Heart right ventricle (tissue), 16 donors: ENCODE measurements at regions not wholly inside any gene's neighbourhood (a gene's known extent, or its start where the extent isn't known, plus 50 kb on each side); places are given as distances from the start of the nearest gene placed in this dataset.

ENCODE experiments used
- ATAC-seq, 8 donors: fragments of 200-7000 bp; cut with Tn5 transposase; one replicate each; pipeline ENCODE4 v1.9.1; 2020; ENCODE audit warnings: mild to moderate bottlenecking in 8 of 8, moderate library complexity in 8 of 8, moderate number of reproducible peaks in 1 of 8
- DNase-seq, 2 donors: peaks; one replicate each; pipeline ENCODE4 v3.0.0-alpha.2; 2020
- H3K27ac ChIP-seq, 10 donors: fragments of 200-600 bp; sonication (generic) in 2 of 10; one replicate each; pipeline versions ENCODE4 v1.5.0 to v1.8.0; 2020 to 2022; ENCODE audit warnings: mild to moderate bottlenecking in 3 of 10
- H3K27me3 ChIP-seq, 7 donors: fragments of 200-600 bp; one replicate each; pipeline ENCODE4 v1.8.0; 2021 to 2022; ENCODE audit warnings: mild to moderate bottlenecking in 2 of 7
- H3K36me3 ChIP-seq, 9 donors: fragments of 200-600 bp; sonication (generic) in 1 of 9; one replicate each; pipeline versions ENCODE4 v1.5.0 to v1.8.0; 2020 to 2022; ENCODE audit warnings: mild to moderate bottlenecking in 2 of 9
- H3K4me1 ChIP-seq, 9 donors: fragments of 200-600 bp; sonication (generic) in 1 of 9; one replicate each; pipeline versions ENCODE4 v1.5.0 to v1.8.0; 2020 to 2022; ENCODE audit warnings: mild to moderate bottlenecking in 4 of 9
- H3K4me3 ChIP-seq, 10 donors: fragments of 200-600 bp; sonication (generic) in 2 of 10; one replicate each; pipeline versions ENCODE4 v1.5.0 to v1.8.0; 2020 to 2022; ENCODE audit warnings: mild to moderate bottlenecking in 7 of 10, moderate library complexity in 2 of 10
- H3K9me3 ChIP-seq, 11 donors: fragments of 200-600 bp in 10 of 11; sonication (generic) in 2 of 11; one replicate each; pipeline versions ENCODE4 v1.5.0 to v1.8.0; 2013 to 2022; ENCODE audit warnings: mild to moderate bottlenecking in 2 of 11, control low read depth in 1 of 11, moderate library complexity in 1 of 11
- CTCF ChIP-seq, 9 donors: fragments of 200-600 bp; sonication (generic) in 2 of 9; IDR thresholded peaks; one replicate each; pipeline versions ENCODE4 v1.5.0 to v1.8.0; 2021 to 2022; ENCODE audit warnings: antibody characterized with exemption in 9 of 9, mild to moderate bottlenecking in 5 of 9, moderate library complexity in 1 of 9
- WGBS, 2 donors: extraction: QIAGEN DNeasy Blood & Tissue Kit; methylation state at CpG; one replicate each; pipeline ENCODE4 v1.1.7; 2013; ENCODE audit warnings: inconsistent platforms in 1 of 2; 5-methylcytosine and 5-hydroxymethylcytosine counted together
- intact Hi-C, 10 donors: fragments of 100-400 bp; cut with DNase I; formaldehyde crosslinking; loops; one replicate each; pipeline versions ENCODE4 v1.11.1 to v1.14.2; 2022
- donor health status: Arrhythmogenic right ventricular cardiomyopathy.
- donor health status: ischemic (EF 13 %, LVEDD 7.1; RV severe dilation, severe dysfunction).
- donor health status: healthy with polysubstance abuse.
- donor health status: DM: no; HTN: yes; CAD: no.
- donor health status: DM: no; HTN: no; CAD: no.
- donor health status: ischemic (EF 25% LVEDD 6.9; RV normal size, moderate dysfunction).
- donor health status: ischemic (EF 25% LVEDD 5.7; RV mildly dilated, moderate dysfunction).
- donor health status: healthy.
- donor health status: DM: yes; HTN: yes; CAD: no.
- donor health status: Ischemic cardiomyopathy.
- donor health status: ischemic (EF 35%, LVEDD 5.7; RV mildly dilated, moderate dysfunction).
- donor health status: nonischemic (EF 11% LVEDD 7.7; RV severe dilation, severe dysfunction).
- donor health status: DM: yes; HTN: yes; CAD: no.
- donor health status: PGD.
- donor health status: ischemic (EF 29% LVEDD 5.4; RV normal size, mild dysfunction).
- donor health status: nonischemic (EF 23%, LVEDD 6.1; RV moderate dilation, normal function).

- Histone ChIP-seq H3K36me3 (no peaks in the 10 kb centered on the region), H3K27me3 (no peaks in the 10 kb centered on the region), H3K4me3 (no peak overlapping the region), H3K4me1 (no peaks in the 10 kb centered on the region), H3K9me3 (no peaks in the 10 kb centered on the region), H3K27ac (no peak overlapping the region)
- ATAC-seq (no peak), DNase-seq (no peak)
- intact Hi-C loops, result no loop called here
- WGBS, 2 donors, result 69 to 78% methylated on average over 3 of the region's 3 CpGs
- TF ChIP-seq CTCF (IDR thresholded peaks at IDR 0.05), result no peak
These were observed 330.2 kb upstream of the KIF2B start for GRCh38 chr17:53492532-53492931.

DNA sequence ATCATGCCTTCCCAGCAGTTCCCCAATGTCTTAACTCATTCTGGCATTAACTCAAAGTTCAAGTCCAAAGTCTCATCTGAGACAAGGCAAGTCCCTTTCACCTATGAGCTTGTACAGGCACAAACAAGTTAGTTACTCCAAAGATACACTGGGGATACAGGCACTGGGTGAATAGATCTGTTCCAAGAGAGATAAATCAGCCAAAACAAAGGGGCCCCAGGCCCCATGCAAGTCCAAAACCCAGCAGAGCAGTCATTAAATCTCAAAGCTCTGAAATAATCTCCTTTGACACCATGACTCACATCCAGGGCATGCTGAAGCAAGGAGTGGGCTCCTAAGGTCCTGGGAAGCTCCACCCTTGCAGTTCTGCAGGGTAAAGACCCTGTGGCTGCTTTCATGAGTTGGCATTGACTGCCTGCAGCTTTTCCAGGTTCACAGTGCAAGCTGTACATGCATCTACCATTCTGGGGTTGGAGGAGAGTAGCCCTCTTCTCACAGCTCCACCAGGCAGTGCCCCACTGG is 332.2 kb upstream of the KIF2B start:
- no peaks in the 10 kb centered on the region for H3K27me3 ChIP-seq
- DNase-seq (no peak), ATAC-seq (no peak)
- H3K27ac ChIP-seq, result no peak overlapping the region
- intact Hi-C loops, result no loop called here
- H3K4me1 ChIP-seq, result no peaks in the 10 kb centered on the region
- no peaks in the 10 kb centered on the region for H3K36me3 ChIP-seq
- no peak for TF ChIP-seq CTCF (IDR thresholded peaks at IDR 0.05)
- H3K4me3 ChIP-seq, result no peak overlapping the region
- H3K9me3 ChIP-seq, result no peaks in the 10 kb centered on the region

DNA sequence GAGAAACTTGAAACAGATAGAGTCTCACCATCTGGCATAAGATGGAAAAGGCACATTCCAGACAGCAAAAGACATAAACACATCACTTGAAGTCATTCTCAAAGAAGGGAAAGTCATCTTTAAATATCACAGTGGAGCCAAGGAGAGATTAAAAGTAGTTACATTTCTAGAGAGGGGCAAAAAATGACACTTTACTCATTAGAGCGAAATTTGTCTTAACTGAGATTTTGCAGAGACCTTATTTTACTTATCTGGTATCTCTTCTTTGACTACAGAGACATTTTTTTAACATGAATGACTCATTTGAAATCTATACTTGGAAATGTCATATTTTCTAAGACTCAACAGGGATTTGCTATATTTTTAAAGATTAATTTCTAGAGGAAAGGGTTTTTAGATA is 339.0 kb upstream of the KIF2B start:
- DNase-seq (no peak), ATAC-seq (no peak)
- H3K27me3 ChIP-seq, result no peaks in the 10 kb centered on the region
- intact Hi-C loops, result no loop called here
- no peak for TF ChIP-seq CTCF (IDR thresholded peaks at IDR 0.05)
- WGBS, 2 donors, result 47 to 55% methylated on average over 1 of the region's 1 CpG
- no peak overlapping the region for H3K4me3 ChIP-seq
- H3K9me3 ChIP-seq, result peaks cover 0 to 8% (median 0%) of the 10 kb centered on the region in 11 donors
- H3K36me3 ChIP-seq, result no peaks in the 10 kb centered on the region
- H3K27ac ChIP-seq, result no peak overlapping the region
- H3K4me1 ChIP-seq, result no peaks in the 10 kb centered on the region

GRCh38 chr17:53475002-53475401 is 347.7 kb upstream of the KIF2B start:
- no peak for DNase-seq
- peaks cover 0 to 3% (median 0%) of the 10 kb centered on the region in 11 donors for H3K9me3 ChIP-seq
- H3K27ac ChIP-seq, result no peak overlapping the region
- ATAC-seq, result no peak
- H3K27me3 ChIP-seq, result no peaks in the 10 kb centered on the region
- no peak overlapping the region for H3K4me3 ChIP-seq
- no peaks in the 10 kb centered on the region for H3K36me3 ChIP-seq
- H3K4me1 ChIP-seq, result no peaks in the 10 kb centered on the region
- WGBS, 2 donors, result 52 to 67% methylated on average over 3 of the region's 3 CpGs
- intact Hi-C loops, result no loop called here
- no peak for TF ChIP-seq CTCF (IDR thresholded peaks at IDR 0.05)
